Vagina (tissue), 2 donors: ENCODE measurements at regions not wholly inside any gene's neighbourhood (a gene's known extent, or its start where the extent isn't known, plus 50 kb on each side); places are given as distances from the start of the nearest gene placed in this dataset.

ENCODE experiments used
- CTCF ChIP-seq, 3 experiments: fragments of 450-650 bp in 2 of 3; fragments of 200-600 bp in 1 of 3; sonication (generic) in 1 of 3; IDR thresholded peaks; one replicate each; pipeline ENCODE4 v1.5.1; 2017 to 2019; ENCODE audit warnings: antibody characterized with exemption in 3 of 3, mild to moderate bottlenecking in 2 of 3, moderate library complexity in 2 of 3
- POLR2A ChIP-seq, 2 donors: fragments of 450-650 bp; IDR thresholded peaks; one replicate each; pipeline ENCODE4 v1.6.1; 2017; ENCODE audit warnings: antibody characterized with exemption in 2 of 2, mild to moderate bottlenecking in 2 of 2, moderate library complexity in 2 of 2
- POLR2AphosphoS5 ChIP-seq, 2 donors: sonication (generic); formaldehyde crosslinking; IDR thresholded peaks; one replicate each; pipeline ENCODE4 v1.9.0; 2017; ENCODE audit warnings: antibody characterized with exemption in 2 of 2, mild to moderate bottlenecking in 2 of 2, low read depth in 1 of 2; ENCODE audit not compliant: insufficient read depth in 1 of 2

GRCh38 chrX:9356846-9357245, 108.0 kb upstream of the TBL1X start:
- no peak for TF ChIP-seq POLR2AphosphoS5 (IDR thresholded peaks at IDR 0.05; ENCODE audit: insufficient read depth in 1 of 2, low read depth in 1 of 2)
- no peak for TF ChIP-seq CTCF (IDR thresholded peaks at IDR 0.05)
- no peak for TF ChIP-seq POLR2A (IDR thresholded peaks at IDR 0.05)
